Spleen (tissue), 7 donors: ENCODE measurements at regions not wholly inside any gene's neighbourhood (a gene's known extent, or its start where the extent isn't known, plus 50 kb on each side); places are given as distances from the start of the nearest gene placed in this dataset.

Experiments used
- POLR2A ChIP-seq, 3 donors: fragments of 450-650 bp; IDR thresholded peaks; one replicate each; pipeline ENCODE4 v1.5.1; 2017; ENCODE audit warnings: antibody characterized with exemption in 3 of 3, mild to moderate bottlenecking in 1 of 3
- TF ChIP-seq, protein P1 (sequence below), 11 experiments: fragments of 200-600 bp in 7 of 11; fragments of 450-650 bp in 4 of 11; sonication (generic) in 4 of 11; IDR thresholded peaks in 8 of 11; conservative IDR thresholded peaks in 3 of 11; 1 replicate in 7 of 11; 2 replicates in 4 of 11; pipeline versions ENCODE4 v1.4.0 to v1.8.0; 2016 to 2021; ENCODE audit warnings: antibody characterized with exemption in 11 of 11, inconsistent platforms in 4 of 11, mild to moderate bottlenecking in 1 of 11
- donor health status: DM: no; HTN: no; CAD: no; lungs with moderate emphysema.
- donor health status: DM: no; HTN: no; CAD: no.
- donor health status: DM: no; HTN: no; CAD: no.

- TF ChIP-seq, protein P1, sequence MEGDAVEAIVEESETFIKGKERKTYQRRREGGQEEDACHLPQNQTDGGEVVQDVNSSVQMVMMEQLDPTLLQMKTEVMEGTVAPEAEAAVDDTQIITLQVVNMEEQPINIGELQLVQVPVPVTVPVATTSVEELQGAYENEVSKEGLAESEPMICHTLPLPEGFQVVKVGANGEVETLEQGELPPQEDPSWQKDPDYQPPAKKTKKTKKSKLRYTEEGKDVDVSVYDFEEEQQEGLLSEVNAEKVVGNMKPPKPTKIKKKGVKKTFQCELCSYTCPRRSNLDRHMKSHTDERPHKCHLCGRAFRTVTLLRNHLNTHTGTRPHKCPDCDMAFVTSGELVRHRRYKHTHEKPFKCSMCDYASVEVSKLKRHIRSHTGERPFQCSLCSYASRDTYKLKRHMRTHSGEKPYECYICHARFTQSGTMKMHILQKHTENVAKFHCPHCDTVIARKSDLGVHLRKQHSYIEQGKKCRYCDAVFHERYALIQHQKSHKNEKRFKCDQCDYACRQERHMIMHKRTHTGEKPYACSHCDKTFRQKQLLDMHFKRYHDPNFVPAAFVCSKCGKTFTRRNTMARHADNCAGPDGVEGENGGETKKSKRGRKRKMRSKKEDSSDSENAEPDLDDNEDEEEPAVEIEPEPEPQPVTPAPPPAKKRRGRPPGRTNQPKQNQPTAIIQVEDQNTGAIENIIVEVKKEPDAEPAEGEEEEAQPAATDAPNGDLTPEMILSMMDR (IDR thresholded peaks at IDR 0.05 in 8 of 11, conservative IDR thresholded peaks at IDR 0.05 in 3 of 11), result no peak
- TF ChIP-seq POLR2A (IDR thresholded peaks at IDR 0.05), result no peak
Measured at GRCh38 chr3:132136334-132136716, 101.5 kb upstream of the CPNE4 start.
